Thyroid gland (tissue), 4 donors: ENCODE measurements at regions not wholly inside any gene's neighbourhood (a gene's known extent, or its start where the extent isn't known, plus 50 kb on each side); places are given as distances from the start of the nearest gene placed in this dataset.

Experiments used
- DNase-seq, 2 donors: peaks; one replicate each; pipeline ENCODE4 v3.0.0-alpha.2; 2019
- H3K27ac ChIP-seq, 3 donors: fragments of 200-600 bp; sonication (generic); 1 replicate in 2 of 3; 2 replicates in 1 of 3; pipeline ENCODE4 v1.5.1; 2016 to 2019; ENCODE audit warnings: mild to moderate bottlenecking in 1 of 3, moderate library complexity in 1 of 3
- H3K27me3 ChIP-seq: fragments of 200-600 bp; sonication (generic); one replicate; pipeline ENCODE4 v1.5.1; 2019
- H3K36me3 ChIP-seq, 2 donors: fragments of 200-600 bp; sonication (generic); one replicate each; pipeline ENCODE4 v1.5.1; 2016 to 2019
- H3K4me1 ChIP-seq, 2 donors: fragments of 200-600 bp; sonication (generic); one replicate each; pipeline ENCODE4 v1.5.1; 2017 to 2019
- H3K4me3 ChIP-seq, 3 donors: fragments of 200-600 bp; sonication (generic); replicated peaks in 1 of 3; 1 replicate in 2 of 3; 2 replicates in 1 of 3; pipeline ENCODE4 v1.5.1; 2016; ENCODE audit warnings: mild to moderate bottlenecking in 1 of 3
- H3K9me3 ChIP-seq: fragments of 200-600 bp; sonication (generic); one replicate; pipeline ENCODE4 v1.5.1; 2017
- CTCF ChIP-seq, 6 experiments: fragments of 200-600 bp in 3 of 6; fragments of 450-650 bp in 3 of 6; sonication (generic) in 3 of 6; IDR thresholded peaks; one replicate each; pipeline ENCODE4 v1.5.1; 2016 to 2019; ENCODE audit warnings: antibody characterized with exemption in 6 of 6, mild to moderate bottlenecking in 2 of 6, inconsistent platforms in 1 of 6, moderate library complexity in 1 of 6
- POLR2A ChIP-seq, 2 donors: fragments of 450-650 bp; IDR thresholded peaks; one replicate each; pipeline ENCODE4 v1.6.1; 2017; ENCODE audit warnings: antibody characterized with exemption in 2 of 2, mild to moderate bottlenecking in 2 of 2, moderate library complexity in 1 of 2
- WGBS, 2 donors: methylation state at CpG; one replicate each; pipeline ENCODE4 v1.1.5; 2017; 5-methylcytosine and 5-hydroxymethylcytosine counted together
- intact Hi-C: fragments of 100-400 bp; cut with DNase I; formaldehyde crosslinking; loops from one replicate; pipeline ENCODE4 v1.15.1; 2023

- H3K4me3 ChIP-seq, result no peak overlapping the region
- H3K36me3 ChIP-seq, result no peaks in the 10 kb centered on the region
- H3K27ac ChIP-seq, result no peak overlapping the region
- H3K9me3 ChIP-seq, result no peaks in the 10 kb centered on the region
- H3K4me1 ChIP-seq, result no peaks in the 10 kb centered on the region
- WGBS, 2 donors, result 78 to 87% methylated on average over 4 of the region's 4 CpGs
- no peaks in the 10 kb centered on the region for H3K27me3 ChIP-seq
- no peak for TF ChIP-seq POLR2A (IDR thresholded peaks at IDR 0.05)
- no peak for TF ChIP-seq CTCF (IDR thresholded peaks at IDR 0.05)
- intact Hi-C loops, result no loop called here
- no peak for DNase-seq
Observed at GRCh38 chr3:14057701-14058100, 67.0 kb downstream of the CHCHD4 start.

DNA sequence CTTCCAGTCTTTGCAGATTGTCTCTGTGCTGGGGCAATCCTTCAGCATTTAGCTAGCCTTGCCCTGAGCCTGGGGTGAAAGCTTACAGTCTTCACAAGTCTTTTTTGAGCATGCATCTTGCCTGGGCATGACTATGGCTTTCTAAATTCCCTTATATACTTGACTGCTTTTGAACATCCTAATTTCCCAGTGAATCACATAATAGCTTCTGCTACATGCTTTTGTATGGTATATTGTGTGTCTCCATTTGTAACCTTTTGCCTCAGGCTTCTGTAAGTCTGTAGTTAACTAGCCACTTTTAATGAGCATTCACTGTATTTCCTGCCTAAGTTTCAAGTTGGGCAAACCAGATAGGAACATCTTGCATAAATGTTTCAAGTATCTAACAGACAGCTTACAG is 76.8 kb downstream of the CHCHD4 start:
- H3K27me3 ChIP-seq, result no peaks in the 10 kb centered on the region
- H3K4me1 ChIP-seq, result no peaks in the 10 kb centered on the region
- TF ChIP-seq CTCF (IDR thresholded peaks at IDR 0.05) (no peak), POLR2A (IDR thresholded peaks at IDR 0.05) (no peak)
- no peak for DNase-seq
- no peak overlapping the region for H3K27ac ChIP-seq
- no peak overlapping the region for H3K4me3 ChIP-seq
- no peaks in the 10 kb centered on the region for H3K9me3 ChIP-seq
- no peaks in the 10 kb centered on the region for H3K36me3 ChIP-seq
- intact Hi-C loops, result no loop called here

DNA sequence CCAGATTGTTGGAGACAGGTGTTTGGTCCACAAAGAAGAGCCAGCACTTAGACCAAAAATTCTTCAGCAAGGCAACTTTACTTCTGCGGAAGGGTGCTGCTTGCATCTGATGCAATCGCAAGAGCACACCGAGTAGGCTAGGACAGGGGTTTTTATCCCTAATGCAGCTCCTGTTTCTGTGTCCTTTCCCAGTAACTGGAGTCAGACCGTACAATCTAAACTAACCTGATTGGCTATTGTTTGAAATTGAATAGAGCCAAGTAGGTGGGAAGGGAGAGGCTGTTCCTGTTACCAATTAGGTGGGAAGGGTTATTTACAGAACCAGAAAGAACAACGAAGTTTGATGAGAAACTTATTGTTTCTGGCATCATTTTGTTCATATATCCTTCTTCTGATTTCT is 77.6 kb downstream of the CHCHD4 start:
- H3K4me3 ChIP-seq, result no peak overlapping the region
- H3K27me3 ChIP-seq, result no peaks in the 10 kb centered on the region
- H3K4me1 ChIP-seq, result no peaks in the 10 kb centered on the region
- TF ChIP-seq POLR2A (IDR thresholded peaks at IDR 0.05) (no peak), CTCF (IDR thresholded peaks at IDR 0.05) (no peak)
- H3K36me3 ChIP-seq, result no peaks in the 10 kb centered on the region
- no peak overlapping the region for H3K27ac ChIP-seq
- intact Hi-C loops, result no loop called here
- H3K9me3 ChIP-seq, result no peaks in the 10 kb centered on the region
- 58 to 63% methylated on average over 5 of the region's 5 CpGs for WGBS, 2 donors
- DNase-seq, result no peak

- Histone ChIP-seq H3K27ac (no peak overlapping the region), H3K27me3 (no peaks in the 10 kb centered on the region), H3K4me1 (no peaks in the 10 kb centered on the region), H3K4me3 (no peak overlapping the region), H3K36me3 (no peaks in the 10 kb centered on the region), H3K9me3 (no peaks in the 10 kb centered on the region)
- TF ChIP-seq POLR2A (IDR thresholded peaks at IDR 0.05), result no peak
- no peak for TF ChIP-seq CTCF (IDR thresholded peaks at IDR 0.05)
- intact Hi-C loops, result no loop called here
- no peak for DNase-seq
- 78 to 87% methylated on average over 3 of the region's 3 CpGs for WGBS, 2 donors
Observed at GRCh38 chr3:14042680-14043079, 82.0 kb downstream of the CHCHD4 start.

DNA sequence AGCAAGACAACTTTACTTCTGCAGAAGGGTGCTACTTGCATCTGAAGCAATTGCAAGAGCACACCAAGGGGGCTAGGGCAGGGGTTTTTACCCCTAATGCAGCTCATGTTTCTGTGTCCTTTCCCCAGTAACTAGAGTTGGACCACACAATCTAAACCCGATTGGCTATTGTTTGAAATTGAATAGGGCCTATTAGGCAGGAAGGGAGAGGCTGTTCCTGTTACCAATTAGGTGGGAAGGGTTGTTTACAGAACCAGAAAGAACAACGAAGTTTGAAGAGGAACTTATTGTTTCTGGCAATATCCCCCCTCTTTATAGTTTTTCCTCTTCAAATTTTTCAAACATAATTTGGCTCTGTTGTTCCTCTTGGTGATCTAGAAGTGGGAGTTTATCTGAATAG is 85.5 kb downstream of the CHCHD4 start:
- Histone ChIP-seq H3K36me3 (no peaks in the 10 kb centered on the region), H3K9me3 (no peaks in the 10 kb centered on the region), H3K4me1 (no peaks in the 10 kb centered on the region), H3K4me3 (no peak overlapping the region), H3K27me3 (no peaks in the 10 kb centered on the region), H3K27ac (no peak overlapping the region)
- no peak for TF ChIP-seq POLR2A (IDR thresholded peaks at IDR 0.05)
- no peak for TF ChIP-seq CTCF (IDR thresholded peaks at IDR 0.05)
- intact Hi-C loops, result no loop called here
- no peak for DNase-seq
- WGBS, 2 donors, result 44 to 47% methylated on average over 2 of the region's 2 CpGs
